ENCODE measurements at regions not wholly inside any gene's neighbourhood (a gene's known extent, or its start where the extent isn't known, plus 50 kb on each side); places are given as distances from the start of the nearest gene placed in this dataset.

DNA sequence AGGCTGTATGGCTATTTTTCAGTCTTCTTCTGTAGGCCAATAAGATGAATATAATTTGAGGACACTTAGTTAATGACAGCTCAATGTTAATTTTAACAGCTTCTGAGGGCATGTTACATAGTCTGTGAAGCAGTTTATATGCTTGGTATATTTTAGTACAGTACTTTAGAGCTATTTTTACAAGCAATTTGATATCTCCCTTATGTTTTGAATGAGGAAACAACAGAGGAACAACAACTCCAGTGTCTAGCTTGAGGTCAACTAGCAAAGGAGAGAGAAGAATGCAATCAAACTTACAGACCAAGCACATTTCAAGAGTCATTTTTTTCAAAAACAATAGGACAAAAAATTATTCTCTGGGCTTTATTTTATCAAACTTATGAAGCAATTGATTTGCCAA, 469.1 kb upstream of the DCN start:
- H3K9me3 ChIP-seq (ENCODE audit: low read length): no peaks in the 10 kb centered on the region
- no peaks in the 10 kb centered on the region for H3K27me3 ChIP-seq (ENCODE audit: low read length)
- DNase-seq (no peak), ATAC-seq (0 out of 2 replicates have a peak, but pooled peaks have one; percentile 27)
- H3K9me2 ChIP-seq (replicated peaks; ENCODE audit: low read length): no peaks in the 10 kb centered on the region
- CTCF ChIA-PET: no interaction called here
- no peak overlapping the region for H3K4me3 ChIP-seq (ENCODE audit: low read length)
- H3K27ac ChIP-seq (ENCODE audit: low read length): no peak overlapping the region
- H4K20me1 ChIP-seq (ENCODE audit: low read length): no peaks in the 10 kb centered on the region
- no peak overlapping the region for H3K9ac ChIP-seq (ENCODE audit: low read length)
- H2AFZ ChIP-seq (ENCODE audit: low read length): no peak overlapping the region
- H3K79me2 ChIP-seq (ENCODE audit: low read length): no peaks in the 10 kb centered on the region
- no peaks in the 10 kb centered on the region for H3K4me1 ChIP-seq (ENCODE audit: insufficient read depth, low read length)
- intact Hi-C loops (cut with micrococcal nuclease): no loop called here
- POLR2A ChIA-PET (ENCODE audit: unreplicated experiment): no interaction called here
- H3K4me2 ChIP-seq (ENCODE audit: low read length): no peak overlapping the region
- H3K36me3 ChIP-seq (ENCODE audit: low read depth, low read length): no peaks in the 10 kb centered on the region
- H3F3A ChIP-seq (ENCODE audit: low read length, unreplicated experiment): no peaks in the 10 kb centered on the region
- TF ChIP-seq EZH2 (IDR thresholded peaks at IDR 0.05; ENCODE audit: low read length, unreplicated experiment): no peak
- TF ChIP-seq EZH2phosphoT487 (IDR thresholded peaks at IDR 0.05; ENCODE audit: borderline replicate concordance, low read length): no peak
- TF ChIP-seq, protein P1, sequence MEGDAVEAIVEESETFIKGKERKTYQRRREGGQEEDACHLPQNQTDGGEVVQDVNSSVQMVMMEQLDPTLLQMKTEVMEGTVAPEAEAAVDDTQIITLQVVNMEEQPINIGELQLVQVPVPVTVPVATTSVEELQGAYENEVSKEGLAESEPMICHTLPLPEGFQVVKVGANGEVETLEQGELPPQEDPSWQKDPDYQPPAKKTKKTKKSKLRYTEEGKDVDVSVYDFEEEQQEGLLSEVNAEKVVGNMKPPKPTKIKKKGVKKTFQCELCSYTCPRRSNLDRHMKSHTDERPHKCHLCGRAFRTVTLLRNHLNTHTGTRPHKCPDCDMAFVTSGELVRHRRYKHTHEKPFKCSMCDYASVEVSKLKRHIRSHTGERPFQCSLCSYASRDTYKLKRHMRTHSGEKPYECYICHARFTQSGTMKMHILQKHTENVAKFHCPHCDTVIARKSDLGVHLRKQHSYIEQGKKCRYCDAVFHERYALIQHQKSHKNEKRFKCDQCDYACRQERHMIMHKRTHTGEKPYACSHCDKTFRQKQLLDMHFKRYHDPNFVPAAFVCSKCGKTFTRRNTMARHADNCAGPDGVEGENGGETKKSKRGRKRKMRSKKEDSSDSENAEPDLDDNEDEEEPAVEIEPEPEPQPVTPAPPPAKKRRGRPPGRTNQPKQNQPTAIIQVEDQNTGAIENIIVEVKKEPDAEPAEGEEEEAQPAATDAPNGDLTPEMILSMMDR (conservative IDR thresholded peaks at IDR 0.05; ENCODE audit: low read depth, low read length): no peak
- no TSS peak for BruUV-seq (replicated peaks)

DNA sequence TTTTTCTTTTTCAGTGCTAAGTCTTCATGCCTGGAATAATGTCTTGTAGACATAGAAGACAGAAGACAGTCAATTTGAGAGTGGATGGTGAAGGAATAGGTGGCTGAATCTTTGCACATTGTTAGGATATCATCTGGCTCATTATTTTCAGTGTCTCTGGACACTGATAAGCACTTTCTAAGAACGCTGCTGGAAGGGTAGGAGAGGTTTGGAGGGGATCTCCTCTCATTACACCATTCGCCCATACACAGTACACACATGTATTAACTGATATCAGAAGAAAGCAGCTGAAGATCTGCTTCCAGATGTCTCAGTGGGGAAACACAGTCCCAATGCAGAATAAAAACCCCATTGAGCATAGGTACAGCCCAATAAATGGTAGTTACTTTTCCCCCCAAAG, 461.1 kb upstream of the DCN start:
- ChIA-PET CTCF (no interaction called here), POLR2A (ENCODE audit: unreplicated experiment) (no interaction called here)
- Histone ChIP-seq H3F3A (ENCODE audit: low read length, unreplicated experiment) (no peaks in the 10 kb centered on the region), H3K79me2 (ENCODE audit: low read length) (no peaks in the 10 kb centered on the region), H3K9me2 (replicated peaks; ENCODE audit: low read length) (no peaks in the 10 kb centered on the region), H3K27ac (ENCODE audit: low read length) (no peak overlapping the region), H3K4me3 (ENCODE audit: low read length) (no peak overlapping the region), H3K27me3 (ENCODE audit: low read length) (no peaks in the 10 kb centered on the region), H3K36me3 (ENCODE audit: low read depth, low read length) (no peaks in the 10 kb centered on the region), H4K20me1 (ENCODE audit: low read length) (no peaks in the 10 kb centered on the region), H3K9me3 (ENCODE audit: low read length) (no peaks in the 10 kb centered on the region), H3K4me2 (ENCODE audit: low read length) (no peak overlapping the region), H2AFZ (ENCODE audit: low read length) (no peak overlapping the region), H3K9ac (ENCODE audit: low read length) (no peak overlapping the region), H3K4me1 (ENCODE audit: insufficient read depth, low read length) (no peaks in the 10 kb centered on the region)
- intact Hi-C loops (cut with micrococcal nuclease): no loop called here
- DNase-seq (no peak), ATAC-seq (no peak)
- TF ChIP-seq, protein P1 (conservative IDR thresholded peaks at IDR 0.05; ENCODE audit: low read depth, low read length): no peak
- TF ChIP-seq EZH2phosphoT487 (IDR thresholded peaks at IDR 0.05; ENCODE audit: borderline replicate concordance, low read length) (no peak), EZH2 (IDR thresholded peaks at IDR 0.05; ENCODE audit: low read length, unreplicated experiment) (no peak)
- BruUV-seq (replicated peaks): no TSS peak

- POLR2A ChIA-PET (ENCODE audit: unreplicated experiment): no interaction called here
- Histone ChIP-seq H3K27ac (ENCODE audit: low read length) (no peak overlapping the region), H3K27me3 (ENCODE audit: low read length) (no peaks in the 10 kb centered on the region), H3K4me2 (ENCODE audit: low read length) (no peak overlapping the region), H2AFZ (ENCODE audit: low read length) (no peak overlapping the region), H3K4me1 (ENCODE audit: insufficient read depth, low read length) (peaks cover 3% of the 10 kb centered on the region; the same call in 1 of the 2 replicates), H3K9me3 (ENCODE audit: low read length) (no peaks in the 10 kb centered on the region), H4K20me1 (ENCODE audit: low read length) (no peaks in the 10 kb centered on the region), H3K4me3 (ENCODE audit: low read length) (no peak overlapping the region), H3K79me2 (ENCODE audit: low read length) (no peaks in the 10 kb centered on the region), H3F3A (ENCODE audit: low read length, unreplicated experiment) (no peaks in the 10 kb centered on the region), H3K36me3 (ENCODE audit: low read depth, low read length) (no peaks in the 10 kb centered on the region), H3K9ac (ENCODE audit: low read length) (no peak overlapping the region), H3K9me2 (replicated peaks; ENCODE audit: low read length) (no peaks in the 10 kb centered on the region)
- ATAC-seq: no peak
- no peak for DNase-seq
- intact Hi-C loops (cut with micrococcal nuclease): no loop called here
- CTCF ChIA-PET: no interaction called here
- BruUV-seq (replicated peaks): no TSS peak
- TF ChIP-seq, protein P1 (conservative IDR thresholded peaks at IDR 0.05; ENCODE audit: low read depth, low read length): no peak
- no peak for TF ChIP-seq EZH2 (IDR thresholded peaks at IDR 0.05; ENCODE audit: low read length, unreplicated experiment)
- TF ChIP-seq EZH2phosphoT487 (IDR thresholded peaks at IDR 0.05; ENCODE audit: borderline replicate concordance, low read length): no peak
Measured at GRCh38 chr12:91640021-91640420, 457.4 kb upstream of the DCN start.

Data from PC-3 (cell line).